Upper lobe of right lung (tissue), 1 donor: ENCODE measurements at regions not wholly inside any gene's neighbourhood (a gene's known extent, or its start where the extent isn't known, plus 50 kb on each side); places are given as distances from the start of the nearest gene placed in this dataset.

Experiments used
- ATAC-seq: fragments of 200-7000 bp; cut with Tn5 transposase; one replicate; pipeline ENCODE4 v1.9.1; 2020; ENCODE audit warnings: mild to moderate bottlenecking, moderate library complexity
- DNase-seq: peaks from one replicate; pipeline ENCODE4 v3.0.0-alpha.2; 2020
- H3K27ac ChIP-seq: fragments of 200-600 bp; one replicate; pipeline ENCODE4 v1.8.0; 2022
- H3K27me3 ChIP-seq: fragments of 200-600 bp; one replicate; pipeline ENCODE4 v1.8.0; 2022; ENCODE audit warnings: mild to moderate bottlenecking
- H3K36me3 ChIP-seq: fragments of 200-600 bp; one replicate; pipeline ENCODE4 v1.8.0; 2022
- H3K4me1 ChIP-seq: fragments of 200-600 bp; one replicate; pipeline ENCODE4 v1.8.0; 2022
- H3K4me3 ChIP-seq: fragments of 200-600 bp; one replicate; pipeline ENCODE4 v1.8.0; 2022; ENCODE audit warnings: mild to moderate bottlenecking
- H3K9me3 ChIP-seq: fragments of 200-600 bp; one replicate; pipeline ENCODE4 v1.8.0; 2022
- CTCF ChIP-seq: fragments of 200-600 bp; IDR thresholded peaks from one replicate; pipeline ENCODE4 v1.8.0; 2022; ENCODE audit warnings: antibody characterized with exemption
- intact Hi-C: fragments of 100-400 bp; cut with DNase I; formaldehyde crosslinking; loops from one replicate; pipeline ENCODE4 v1.11.0; 2022
- donor health status: DM: no; HTN: yes; CAD: no; lungs with severe emphysema.

- intact Hi-C loops: no loop called here
- H3K4me3 ChIP-seq: no peak overlapping the region
- no peak overlapping the region for H3K27ac ChIP-seq
- no peak for TF ChIP-seq CTCF
- H3K27me3 ChIP-seq: no peaks in the 10 kb centered on the region
- DNase-seq (no peak), ATAC-seq (no peak)
- H3K9me3 ChIP-seq: peaks cover 3% of the 10 kb centered on the region
- H3K36me3 ChIP-seq: no peaks in the 10 kb centered on the region
- no peaks in the 10 kb centered on the region for H3K4me1 ChIP-seq
These were observed 261.5 kb upstream of the KCNMB2 start for GRCh38 chr3:178274711-178275110.

- H3K27ac ChIP-seq: no peak overlapping the region
- no peaks in the 10 kb centered on the region for H3K36me3 ChIP-seq
These were observed 260.9 kb upstream of the KCNMB2 start for GRCh38 chr3:178275311-178275710.

GRCh38 chr3:178275793-178276192 lies 260.4 kb upstream of the KCNMB2 start:
- H3K4me3 ChIP-seq: no peak overlapping the region
- intact Hi-C loops: no loop called here
- H3K36me3 ChIP-seq: no peaks in the 10 kb centered on the region
- no peaks in the 10 kb centered on the region for H3K4me1 ChIP-seq
- no peak overlapping the region for H3K27ac ChIP-seq
- DNase-seq (no peak), ATAC-seq (peak; percentile 46)
- TF ChIP-seq CTCF: no peak
- peaks cover 9% of the 10 kb centered on the region for H3K9me3 ChIP-seq
- no peaks in the 10 kb centered on the region for H3K27me3 ChIP-seq

More at GRCh38 chr3:178275311-178275710, 260.9 kb upstream of the KCNMB2 start:
- Histone ChIP-seq H3K27me3 (no peaks in the 10 kb centered on the region), H3K4me1 (no peaks in the 10 kb centered on the region), H3K4me3 (no peak overlapping the region), H3K9me3 (peaks cover 8% of the 10 kb centered on the region)
- no peak for ATAC-seq
- DNase-seq: no peak
- TF ChIP-seq CTCF: no peak
- intact Hi-C loops: no loop called here

- Histone ChIP-seq H3K4me1 (no peaks in the 10 kb centered on the region), H3K36me3 (no peaks in the 10 kb centered on the region), H3K9me3 (peaks cover 16% of the 10 kb centered on the region), H3K4me3 (no peak overlapping the region), H3K27me3 (no peaks in the 10 kb centered on the region), H3K27ac (no peak overlapping the region)
- DNase-seq (no peak), ATAC-seq (no peak)
- intact Hi-C loops: no loop called here
- no peak for TF ChIP-seq CTCF
These were observed 258.6 kb upstream of the KCNMB2 start for GRCh38 chr3:178277605-178278004.

GRCh38 chr3:178283561-178283960 lies 252.7 kb upstream of the KCNMB2 start:
- H3K27ac ChIP-seq: no peak overlapping the region
- no peaks in the 10 kb centered on the region for H3K36me3 ChIP-seq
- no peak for DNase-seq
- peaks cover 16% of the 10 kb centered on the region for H3K9me3 ChIP-seq
- H3K4me1 ChIP-seq: no peaks in the 10 kb centered on the region
- no peak for ATAC-seq
- TF ChIP-seq CTCF: no peak
- H3K27me3 ChIP-seq: no peaks in the 10 kb centered on the region
- H3K4me3 ChIP-seq: no peak overlapping the region
- intact Hi-C loops: no loop called here

- Histone ChIP-seq H3K4me3 (no peak overlapping the region), H3K27me3 (no peaks in the 10 kb centered on the region), H3K4me1 (no peaks in the 10 kb centered on the region), H3K9me3 (peaks cover 16% of the 10 kb centered on the region), H3K36me3 (no peaks in the 10 kb centered on the region), H3K27ac (no peak overlapping the region)
- TF ChIP-seq CTCF: no peak
- intact Hi-C loops: no loop called here
- DNase-seq: no peak
- ATAC-seq: no peak
These were observed 252.1 kb upstream of the KCNMB2 start for GRCh38 chr3:178284181-178284580.
